Activated T-helper 1 cell treated with anti-CD3 and anti-CD28 coated beads, Interleukin-12 subunit alpha, Interleukin-12 subunit beta, Interleukin-2, Interleukin-4 antibody, amounts not matched to agents 30 ng/mL and 10 ng/mL and 1 ng/mL, durations not matched to agents 14 hours and 24 hours and 36 hours (primary cell): ENCODE measurements at regions not wholly inside any gene's neighbourhood (a gene's known extent, or its start where the extent isn't known, plus 50 kb on each side); places are given as distances from the start of the nearest gene placed in this dataset.
"Not testable (repeated sequence)": the region's sequence is repeated elsewhere in the genome, so short reads cannot be mapped to it uniquely, and the experiment has no call there.

Experiments
- DNase-seq: peaks from one replicate; pipeline ENCODE4 v3.0.0; 2021; ENCODE audit warnings: low spot score
- H3K27ac Mint-ChIP-seq: one replicate; pipeline ENCODE4 v1.8.0; 2021; ENCODE audit warnings: mild to moderate bottlenecking, mixed read lengths
- H3K27me3 Mint-ChIP-seq: one replicate; pipeline ENCODE4 v1.8.0; 2022; ENCODE audit warnings: mild to moderate bottlenecking, moderate library complexity, mixed read lengths; ENCODE audit not compliant: insufficient read depth
- H3K36me3 Mint-ChIP-seq: one replicate; pipeline ENCODE4 v1.8.0; 2021; ENCODE audit warnings: low read depth, mixed read lengths
- H3K4me1 Mint-ChIP-seq: one replicate; pipeline ENCODE4 v1.8.0; 2021; ENCODE audit warnings: low read depth, mixed read lengths
- H3K4me3 Mint-ChIP-seq: one replicate; pipeline ENCODE4 v1.8.0; 2021; ENCODE audit warnings: mild to moderate bottlenecking, moderate library complexity, mixed read lengths
- H3K9me3 Mint-ChIP-seq: one replicate; pipeline ENCODE4 v1.8.0; 2021; ENCODE audit warnings: mixed read lengths
- intact Hi-C: fragments of 100-400 bp; cut with micrococcal nuclease; formaldehyde crosslinking; loops from one replicate; pipeline ENCODE4 v1.15.1; 2024

DNA sequence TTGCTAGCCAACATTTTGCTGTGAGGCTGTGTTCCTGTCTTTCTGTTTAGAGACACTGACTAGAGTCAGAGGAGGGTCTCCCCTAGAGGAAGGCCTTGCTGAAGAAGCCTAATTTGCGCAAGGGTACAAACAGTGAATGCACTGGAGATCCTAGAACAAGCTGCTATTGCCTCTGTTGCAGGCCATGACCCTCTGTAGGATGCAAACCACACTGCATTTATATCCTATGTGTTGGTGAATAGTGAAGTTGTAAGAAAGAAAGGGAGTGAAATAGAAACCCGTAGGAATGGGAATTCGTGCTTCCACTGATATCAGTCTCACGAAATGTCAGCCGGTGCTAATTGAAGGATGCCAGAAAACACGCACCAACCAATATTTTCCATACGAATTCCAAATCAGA lies 88.2 kb downstream of the GJA1 start:
- Mint-ChIP-seq H3K4me1 (no peaks in the 10 kb centered on the region), H3K9me3 (no peaks in the 10 kb centered on the region), H3K4me3 (no peak overlapping the region), H3K36me3 (no peaks in the 10 kb centered on the region), H3K27me3 (no peaks in the 10 kb centered on the region), H3K27ac (no peak overlapping the region)
- intact Hi-C loops: no loop called here
- DNase-seq: no peak

GRCh38 chr6:121526282-121526681 lies 90.8 kb downstream of the GJA1 start:
- Mint-ChIP-seq H3K4me1 (no peaks in the 10 kb centered on the region), H3K9me3 (no peaks in the 10 kb centered on the region), H3K36me3 (no peaks in the 10 kb centered on the region), H3K4me3 (no peak overlapping the region), H3K27me3 (no peaks in the 10 kb centered on the region), H3K27ac (no peak overlapping the region)
- no peak for DNase-seq
- intact Hi-C loops: no loop called here

DNA sequence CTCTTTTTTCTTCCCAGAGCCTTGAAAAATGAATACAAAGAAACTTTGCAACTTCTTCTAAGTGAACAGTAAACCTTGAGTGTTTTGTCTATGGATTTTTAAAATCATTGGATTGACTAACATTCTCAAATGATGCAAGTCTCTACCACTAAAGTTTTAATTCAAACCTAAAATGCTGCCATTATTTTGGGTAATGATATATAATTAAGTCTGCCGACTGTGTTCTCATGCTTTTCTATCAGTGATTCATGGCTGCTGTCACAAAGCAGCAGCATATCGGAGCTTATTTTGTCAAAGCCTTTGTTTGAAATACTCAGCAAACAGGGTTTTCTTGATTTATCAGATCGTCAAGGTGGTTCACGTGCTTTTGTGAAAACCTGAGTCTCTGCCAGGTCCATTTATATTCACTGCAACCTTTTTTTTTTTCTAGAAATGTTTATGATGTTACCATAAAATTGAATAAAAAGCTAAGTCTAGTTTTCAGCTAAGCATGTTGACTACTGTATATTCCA lies 96.3 kb downstream of the GJA1 start:
- Mint-ChIP-seq H3K4me1 (no peaks in the 10 kb centered on the region), H3K36me3 (no peaks in the 10 kb centered on the region), H3K9me3 (no peaks in the 10 kb centered on the region), H3K27me3 (no peaks in the 10 kb centered on the region), H3K4me3 (no peak overlapping the region), H3K27ac (no peak overlapping the region)
- intact Hi-C loops: no loop called here
- no peak for DNase-seq

DNA sequence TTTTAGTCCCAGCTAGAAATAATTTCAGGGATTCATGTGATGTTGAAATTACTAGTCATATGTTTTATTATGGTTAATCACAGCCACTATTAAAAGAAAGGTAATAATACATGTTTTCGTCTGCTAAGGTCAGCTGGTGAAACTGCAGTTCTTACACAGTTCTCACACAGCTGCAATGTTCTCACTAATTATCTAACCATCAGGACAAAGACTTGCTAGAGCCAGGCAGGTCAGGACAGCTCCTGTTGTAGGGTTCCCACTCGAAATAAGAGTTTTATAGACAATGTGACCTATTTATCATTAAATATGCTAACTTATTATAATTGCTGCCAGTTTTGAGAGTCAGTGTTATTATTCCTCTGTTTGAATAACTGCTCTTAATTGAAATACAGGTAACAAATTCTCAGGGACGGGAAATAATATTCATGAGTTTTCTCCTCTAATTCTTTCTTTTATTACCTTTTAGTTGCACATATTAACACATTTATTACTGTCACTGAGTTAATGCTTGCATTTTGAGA lies 97.9 kb downstream of the GJA1 start:
- DNase-seq: no peak
- no peak overlapping the region for H3K4me3 Mint-ChIP-seq
- intact Hi-C loops: no loop called here
- H3K27me3 Mint-ChIP-seq: no peaks in the 10 kb centered on the region
- H3K9me3 Mint-ChIP-seq: no peaks in the 10 kb centered on the region
- no peak overlapping the region for H3K27ac Mint-ChIP-seq
- no peaks in the 10 kb centered on the region for H3K36me3 Mint-ChIP-seq
- H3K4me1 Mint-ChIP-seq: no peaks in the 10 kb centered on the region

GRCh38 chr6:121535777-121536176 lies 100.3 kb downstream of the GJA1 start:
- no peak overlapping the region for H3K4me3 Mint-ChIP-seq
- no peak for DNase-seq
- no peaks in the 10 kb centered on the region for H3K9me3 Mint-ChIP-seq
- no peaks in the 10 kb centered on the region for H3K4me1 Mint-ChIP-seq
- H3K36me3 Mint-ChIP-seq: no peaks in the 10 kb centered on the region
- no peaks in the 10 kb centered on the region for H3K27me3 Mint-ChIP-seq
- intact Hi-C loops: no loop called here
- H3K27ac Mint-ChIP-seq: no peak overlapping the region

DNA sequence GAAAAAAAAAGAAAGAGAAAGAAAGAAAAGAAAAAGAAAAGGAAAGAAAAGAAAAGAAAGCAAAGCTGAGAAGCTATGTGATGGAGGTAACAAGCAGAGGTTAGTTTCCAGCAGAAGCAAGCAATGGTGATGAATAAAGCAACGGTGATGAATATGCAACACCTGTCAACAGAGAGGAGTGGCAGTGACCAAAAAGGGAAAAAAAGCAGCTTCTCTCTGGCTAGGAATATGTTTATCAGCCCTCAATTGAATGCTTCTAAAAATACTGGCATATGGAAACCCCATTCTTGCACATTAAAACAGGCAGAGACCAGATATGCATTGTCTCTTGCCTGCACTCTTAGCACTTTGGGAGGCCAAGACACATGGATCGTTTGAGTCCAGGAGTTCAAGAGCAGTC lies 100.9 kb downstream of the GJA1 start:
- H3K4me3 Mint-ChIP-seq: no peak overlapping the region
- H3K27ac Mint-ChIP-seq: no peak overlapping the region
- H3K9me3 Mint-ChIP-seq: no peaks in the 10 kb centered on the region
- no peak for DNase-seq
- no peaks in the 10 kb centered on the region for H3K27me3 Mint-ChIP-seq
- intact Hi-C loops: no loop called here
- H3K4me1 Mint-ChIP-seq: no peaks in the 10 kb centered on the region
- H3K36me3 Mint-ChIP-seq: no peaks in the 10 kb centered on the region

GRCh38 chr6:121539439-121539838 lies 104.0 kb downstream of the GJA1 start:
- no peak for DNase-seq
- H3K27me3 Mint-ChIP-seq: no peaks in the 10 kb centered on the region
- H3K4me3 Mint-ChIP-seq: no peak overlapping the region
- H3K36me3 Mint-ChIP-seq: no peaks in the 10 kb centered on the region
- H3K27ac Mint-ChIP-seq: no peak overlapping the region
- no peaks in the 10 kb centered on the region for H3K9me3 Mint-ChIP-seq
- no peaks in the 10 kb centered on the region for H3K4me1 Mint-ChIP-seq
- intact Hi-C loops: no loop called here

- intact Hi-C loops: no loop called here
- H3K9me3 Mint-ChIP-seq: no peaks in the 10 kb centered on the region
- no peaks in the 10 kb centered on the region for H3K27me3 Mint-ChIP-seq
- no peak overlapping the region for H3K27ac Mint-ChIP-seq
- no peak for DNase-seq
- H3K36me3 Mint-ChIP-seq: no peaks in the 10 kb centered on the region
- H3K4me1 Mint-ChIP-seq: no peaks in the 10 kb centered on the region
- H3K4me3 Mint-ChIP-seq: no peak overlapping the region
Observed at GRCh38 chr6:121540210-121540609, 104.8 kb downstream of the GJA1 start.

GRCh38 chr6:121544691-121545090 lies 109.2 kb downstream of the GJA1 start:
- Mint-ChIP-seq H3K36me3 (no peaks in the 10 kb centered on the region), H3K4me3 (no peak overlapping the region), H3K4me1 (no peaks in the 10 kb centered on the region), H3K9me3 (no peaks in the 10 kb centered on the region), H3K27ac (no peak overlapping the region), H3K27me3 (no peaks in the 10 kb centered on the region)
- intact Hi-C loops: no loop called here
- no peak for DNase-seq

DNA sequence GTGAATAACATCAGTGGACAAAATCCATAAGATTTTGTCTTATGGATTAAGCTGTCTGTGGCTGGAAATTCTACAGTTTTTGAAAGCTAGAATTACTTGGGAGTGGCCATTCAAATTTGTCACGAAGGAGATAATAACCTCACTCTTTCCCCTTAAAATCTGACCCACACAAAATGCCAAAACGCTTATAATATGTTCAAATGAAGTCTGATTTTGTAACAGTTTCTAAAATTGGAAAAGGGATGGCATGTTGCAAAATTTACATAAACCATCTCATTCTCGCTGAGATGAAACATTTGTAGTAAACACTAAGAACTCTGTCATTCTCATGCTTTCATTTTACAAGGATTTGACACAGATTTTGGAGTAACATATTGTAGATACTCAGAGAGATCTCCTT lies 112.7 kb downstream of the GJA1 start:
- no peaks in the 10 kb centered on the region for H3K9me3 Mint-ChIP-seq
- H3K27me3 Mint-ChIP-seq: no peaks in the 10 kb centered on the region
- no peaks in the 10 kb centered on the region for H3K4me1 Mint-ChIP-seq
- no peak overlapping the region for H3K4me3 Mint-ChIP-seq
- H3K27ac Mint-ChIP-seq: no peak overlapping the region
- intact Hi-C loops: no loop called here
- no peaks in the 10 kb centered on the region for H3K36me3 Mint-ChIP-seq
- no peak for DNase-seq

- no peak for DNase-seq
- Mint-ChIP-seq H3K27me3 (no peaks in the 10 kb centered on the region), H3K36me3 (no peaks in the 10 kb centered on the region), H3K4me3 (no peak overlapping the region), H3K9me3 (no peaks in the 10 kb centered on the region), H3K27ac (no peak overlapping the region), H3K4me1 (no peaks in the 10 kb centered on the region)
- intact Hi-C loops: no loop called here
Observed at GRCh38 chr6:121549736-121550135, 114.3 kb downstream of the GJA1 start.

DNA sequence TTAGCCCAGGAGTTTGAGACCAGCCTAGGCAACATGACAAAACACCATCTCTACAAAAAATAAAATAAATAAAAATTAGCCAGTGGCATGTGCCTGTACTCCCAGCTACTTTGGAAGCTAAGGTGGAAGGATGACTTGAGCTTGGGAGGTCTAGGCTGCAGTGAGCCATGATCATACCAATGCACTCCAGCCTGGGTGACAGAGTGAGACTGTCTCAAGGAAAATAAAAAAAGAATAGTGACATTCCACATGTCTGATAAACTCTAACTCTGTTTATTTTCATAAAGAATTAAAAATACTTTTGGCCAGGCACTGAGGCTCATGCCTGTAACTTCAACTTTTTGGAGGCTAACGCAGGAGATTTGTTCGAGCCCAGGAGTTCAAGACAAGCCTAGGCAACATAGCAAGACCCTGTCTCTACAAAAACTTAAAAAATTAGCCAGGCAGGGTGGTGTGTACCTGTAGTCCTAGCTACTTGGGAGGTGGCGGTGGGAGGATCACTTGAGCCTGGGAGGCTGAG lies 115.1 kb downstream of the GJA1 start:
- no peak overlapping the region for H3K27ac Mint-ChIP-seq
- H3K36me3 Mint-ChIP-seq: no peaks in the 10 kb centered on the region
- no peaks in the 10 kb centered on the region for H3K9me3 Mint-ChIP-seq
- H3K4me1 Mint-ChIP-seq: no peaks in the 10 kb centered on the region
- H3K4me3 Mint-ChIP-seq: no peak overlapping the region
- no peak for DNase-seq
- no peaks in the 10 kb centered on the region for H3K27me3 Mint-ChIP-seq
- intact Hi-C loops: no loop called here

DNA sequence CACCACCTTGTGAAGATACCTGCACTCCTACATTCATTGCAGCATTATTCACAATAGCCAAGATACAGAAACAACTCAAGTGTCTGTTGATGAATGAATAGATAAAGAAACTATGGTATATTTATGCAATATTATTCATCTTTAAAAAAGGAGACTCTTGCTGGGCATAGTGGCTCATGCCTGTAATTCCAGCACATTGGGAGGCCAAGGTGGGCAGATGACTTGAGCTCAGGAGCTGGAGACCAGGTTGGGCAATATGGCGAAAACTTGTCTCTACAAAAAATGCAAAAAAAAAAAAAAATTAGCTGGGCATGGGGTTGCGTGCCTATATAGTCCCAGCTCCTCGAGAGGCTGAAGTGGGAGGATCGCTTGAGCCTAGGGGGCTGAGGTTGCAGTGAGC lies 119.8 kb downstream of the GJA1 start:
- H3K9me3 Mint-ChIP-seq: no peaks in the 10 kb centered on the region
- no peaks in the 10 kb centered on the region for H3K4me1 Mint-ChIP-seq
- peaks cover 2% of the 10 kb centered on the region for H3K27me3 Mint-ChIP-seq
- intact Hi-C loops: no loop called here
- no peak overlapping the region for H3K27ac Mint-ChIP-seq
- H3K4me3 Mint-ChIP-seq: no peak overlapping the region
- DNase-seq: no peak
- no peaks in the 10 kb centered on the region for H3K36me3 Mint-ChIP-seq

GRCh38 chr6:121556149-121556548 lies 120.7 kb downstream of the GJA1 start:
- DNase-seq, intact Hi-C loops, H3K4me1 Mint-ChIP-seq, H3K4me3 Mint-ChIP-seq, H3K27ac Mint-ChIP-seq, H3K27me3 Mint-ChIP-seq, H3K36me3 Mint-ChIP-seq, H3K9me3 Mint-ChIP-seq: not testable (repeated sequence)
